ENCODE measurements at regions not wholly inside any gene's neighbourhood (a gene's known extent, or its start where the extent isn't known, plus 50 kb on each side); places are given as distances from the start of the nearest gene placed in this dataset.
A peak's percentile ranks its signal among the peaks of the same experiment; 100 is the strongest.

DNA sequence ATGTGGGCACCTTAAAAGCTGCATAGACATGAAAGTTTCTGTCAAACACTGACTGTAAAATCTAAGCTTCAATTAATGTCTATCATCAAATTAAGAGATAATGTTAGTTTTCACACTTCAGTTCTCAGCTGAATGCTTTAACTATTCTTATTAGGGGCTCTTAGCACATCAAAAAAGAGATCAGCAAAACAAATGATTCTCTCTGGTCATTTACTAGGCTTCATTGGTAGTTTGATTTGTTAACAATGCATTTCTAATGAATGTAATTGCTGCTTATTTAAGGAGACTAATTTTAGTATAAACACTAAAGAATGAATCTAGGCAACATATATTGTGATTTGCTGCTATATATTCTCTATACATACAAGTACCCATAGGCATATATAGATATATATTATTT is 1182.0 kb downstream of the MAT2B start:
- Mint-ChIP-seq H3K9me3 (peaks cover 0 to 12% (median 3%) of the 10 kb centered on the region in 9 donors), H3K27ac (no peak overlapping the region), H3K4me1 (no peaks in the 10 kb centered on the region), H3K36me3 (no peaks in the 10 kb centered on the region), H3K4me3 (no peak overlapping the region), H3K27me3 (peaks cover 0 to 3% (median 0%) of the 10 kb centered on the region in 5 donors)
- DNase-seq (no peak), ATAC-seq (no peak)
- POLR2A ChIA-PET: no interaction called here

DNA sequence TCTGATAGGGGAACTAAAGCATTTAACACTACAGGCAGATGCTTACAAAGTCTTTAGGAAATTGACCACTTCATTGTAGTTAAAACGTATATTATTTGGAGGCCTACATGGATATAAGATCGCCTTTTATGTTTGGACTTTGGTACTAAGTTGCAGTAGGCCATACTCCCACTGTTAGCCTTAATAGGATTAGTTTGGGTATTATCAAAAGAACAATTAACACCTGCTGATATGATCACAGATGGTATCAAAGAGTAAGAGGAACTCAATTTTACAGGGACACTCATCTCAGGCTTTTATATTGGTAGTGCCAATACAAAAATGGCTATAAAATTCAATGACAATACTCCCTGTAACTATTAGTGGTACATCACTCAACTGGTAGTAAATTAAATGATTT is 1183.0 kb downstream of the MAT2B start:
- ATAC-seq (no peak), DNase-seq (no peak)
- Mint-ChIP-seq H3K9me3 (peaks cover 0 to 13% (median 3%) of the 10 kb centered on the region in 9 donors), H3K36me3 (no peaks in the 10 kb centered on the region), H3K27me3 (peaks cover 0 to 3% (median 0%) of the 10 kb centered on the region in 5 donors), H3K4me1 (no peaks in the 10 kb centered on the region), H3K4me3 (no peak overlapping the region), H3K27ac (no peak overlapping the region)
- POLR2A ChIA-PET: no interaction called here

DNA sequence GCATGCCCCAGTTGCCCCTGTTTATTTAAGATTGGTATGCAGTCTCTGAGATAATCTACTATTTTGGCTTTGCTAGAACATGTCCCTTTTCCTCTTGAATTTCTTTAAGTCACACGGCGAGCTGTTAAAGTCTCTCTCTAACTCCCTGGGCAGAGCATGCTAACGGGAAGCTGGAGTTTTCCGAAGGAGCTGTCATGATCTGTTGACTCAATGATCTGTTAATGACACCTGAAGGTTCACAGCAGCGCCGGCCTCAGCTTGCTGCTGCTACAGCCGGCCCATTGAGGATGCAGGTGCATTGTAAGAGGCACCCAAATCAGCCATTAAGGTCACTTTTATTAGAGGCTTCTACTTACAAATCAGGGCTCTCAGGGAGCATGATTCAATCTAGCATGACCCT is 1203.4 kb downstream of the MAT2B start:
- ATAC-seq: no peak
- H3K9me3 Mint-ChIP-seq: peaks cover 0 to 9% (median 0%) of the 10 kb centered on the region in 9 donors
- POLR2A ChIA-PET: no interaction called here
- no peaks in the 10 kb centered on the region for H3K36me3 Mint-ChIP-seq
- H3K4me1 Mint-ChIP-seq: no peaks in the 10 kb centered on the region
- H3K27ac Mint-ChIP-seq: no peak overlapping the region
- no peak for DNase-seq
- no peaks in the 10 kb centered on the region for H3K27me3 Mint-ChIP-seq
- no peak overlapping the region for H3K4me3 Mint-ChIP-seq

DNA sequence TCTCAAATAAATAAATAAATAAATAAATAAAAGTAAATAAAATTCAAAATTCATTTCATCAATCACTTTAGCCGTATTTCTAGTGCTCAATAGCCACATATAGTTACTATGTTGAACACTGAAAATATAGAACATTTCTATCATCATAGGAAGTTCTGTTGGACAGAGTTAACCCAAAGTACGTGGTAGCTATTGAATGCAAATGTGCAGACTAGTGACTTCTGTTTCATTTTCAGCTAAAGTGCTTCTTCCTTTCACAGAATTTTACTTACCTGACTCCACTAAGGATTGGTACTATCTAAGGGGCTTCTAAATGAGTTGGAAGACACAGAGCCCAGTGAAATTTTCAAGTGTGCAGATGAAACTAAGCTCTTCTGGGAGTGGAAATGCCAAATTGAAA is 1208.3 kb downstream of the MAT2B start:
- Mint-ChIP-seq H3K4me1 (no peaks in the 10 kb centered on the region), H3K9me3 (peaks cover 0 to 12% (median 2%) of the 10 kb centered on the region in 9 donors), H3K27ac (no peak overlapping the region), H3K4me3 (no peak overlapping the region), H3K27me3 (no peaks in the 10 kb centered on the region), H3K36me3 (no peaks in the 10 kb centered on the region)
- DNase-seq (no peak), ATAC-seq (no peak)
- POLR2A ChIA-PET: no interaction called here

DNA sequence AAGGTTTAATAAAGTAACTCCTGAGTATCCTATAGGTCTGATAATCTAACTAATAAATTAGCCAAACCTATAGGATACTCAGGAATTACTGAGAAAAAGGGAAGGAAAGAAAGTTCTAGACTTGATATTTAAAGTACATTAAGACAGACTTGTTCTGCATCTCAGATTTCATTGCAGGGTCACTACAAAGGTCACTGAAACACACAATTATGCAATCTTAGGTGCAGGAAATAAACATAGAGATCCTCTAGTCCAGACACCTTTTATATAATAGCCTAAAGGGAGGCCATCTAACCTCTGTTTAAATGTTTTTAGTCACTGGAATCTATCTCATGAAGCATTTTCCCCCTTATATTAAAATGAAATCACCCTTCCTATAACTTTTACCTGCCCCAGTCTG is 1215.7 kb downstream of the MAT2B start:
- ATAC-seq: no peak
- Mint-ChIP-seq H3K36me3 (no peaks in the 10 kb centered on the region), H3K4me1 (no peaks in the 10 kb centered on the region), H3K9me3 (peaks cover 0 to 9% (median 2%) of the 10 kb centered on the region in 9 donors), H3K4me3 (no peak overlapping the region), H3K27me3 (no peaks in the 10 kb centered on the region), H3K27ac (no peak overlapping the region)
- POLR2A ChIA-PET: no interaction called here
- no peak for DNase-seq

DNA sequence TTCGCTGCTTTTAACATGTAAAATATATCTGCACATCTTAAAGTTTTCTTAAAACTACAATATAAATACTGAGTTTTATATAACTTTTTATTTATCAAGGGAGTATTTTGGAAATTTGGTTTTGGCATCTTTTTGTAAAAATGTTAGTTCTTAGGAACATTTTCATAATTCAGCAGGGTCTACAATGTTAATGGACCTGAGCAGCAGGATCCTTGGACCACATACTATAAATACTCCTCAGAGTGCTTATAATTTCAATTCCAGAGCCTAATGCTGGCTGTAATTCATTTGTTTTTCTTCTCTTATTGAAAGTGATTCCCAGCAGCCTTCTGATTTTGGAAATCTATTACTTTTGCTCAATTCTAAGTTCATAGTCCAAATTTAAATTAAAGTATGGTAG is 1216.2 kb downstream of the MAT2B start:
- DNase-seq (no peak), ATAC-seq (no peak)
- no peaks in the 10 kb centered on the region for H3K36me3 Mint-ChIP-seq
- no peak overlapping the region for H3K27ac Mint-ChIP-seq
- H3K27me3 Mint-ChIP-seq: no peaks in the 10 kb centered on the region
- H3K4me1 Mint-ChIP-seq: no peaks in the 10 kb centered on the region
- POLR2A ChIA-PET: no interaction called here
- H3K4me3 Mint-ChIP-seq: no peak overlapping the region
- peaks cover 0 to 9% (median 2%) of the 10 kb centered on the region in 9 donors for H3K9me3 Mint-ChIP-seq

DNA sequence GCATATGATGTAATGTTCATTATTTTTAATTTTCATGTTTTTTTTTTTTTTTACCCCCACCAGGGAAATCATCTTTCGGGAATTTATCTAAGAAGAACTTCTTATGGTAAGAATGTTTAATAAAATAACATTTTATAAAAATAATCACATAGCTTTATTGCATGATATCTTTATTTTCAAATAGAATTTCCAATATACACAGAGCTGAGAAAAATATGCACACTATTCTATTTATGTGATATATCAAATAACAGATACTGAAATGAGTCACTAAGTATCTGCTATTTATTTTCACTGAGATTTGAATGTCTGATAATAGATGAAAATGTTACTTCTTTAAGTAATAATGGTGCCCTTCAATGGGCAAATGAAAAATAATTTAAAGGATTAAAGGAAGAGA is 1217.3 kb downstream of the MAT2B start:
- POLR2A ChIA-PET: no interaction called here
- no peaks in the 10 kb centered on the region for H3K27me3 Mint-ChIP-seq
- no peaks in the 10 kb centered on the region for H3K4me1 Mint-ChIP-seq
- ATAC-seq (no peak), DNase-seq (no peak)
- H3K27ac Mint-ChIP-seq: no peak overlapping the region
- H3K9me3 Mint-ChIP-seq: peaks cover 0 to 9% (median 2%) of the 10 kb centered on the region in 9 donors
- no peak overlapping the region for H3K4me3 Mint-ChIP-seq
- no peaks in the 10 kb centered on the region for H3K36me3 Mint-ChIP-seq

DNA sequence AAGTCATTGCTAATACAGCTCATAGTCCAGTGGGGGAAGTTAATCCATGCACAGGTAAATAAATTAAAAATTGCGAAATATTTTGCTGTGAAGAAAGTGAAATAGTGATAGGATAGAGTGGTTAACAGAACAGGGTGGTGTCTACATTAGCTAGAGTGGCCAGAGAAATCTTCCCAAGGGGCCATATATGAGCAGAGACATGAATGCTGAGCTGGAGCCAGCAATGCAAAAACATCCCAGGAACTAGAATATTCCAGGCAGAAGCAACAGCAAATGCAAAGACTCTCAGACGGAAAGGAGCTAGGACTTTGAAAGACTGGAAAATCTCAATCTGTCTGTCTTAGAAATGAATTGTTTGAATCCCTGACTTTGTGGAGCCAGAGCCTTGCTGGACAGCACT is 1221.6 kb downstream of the MAT2B start:
- ATAC-seq: no peak

DNA sequence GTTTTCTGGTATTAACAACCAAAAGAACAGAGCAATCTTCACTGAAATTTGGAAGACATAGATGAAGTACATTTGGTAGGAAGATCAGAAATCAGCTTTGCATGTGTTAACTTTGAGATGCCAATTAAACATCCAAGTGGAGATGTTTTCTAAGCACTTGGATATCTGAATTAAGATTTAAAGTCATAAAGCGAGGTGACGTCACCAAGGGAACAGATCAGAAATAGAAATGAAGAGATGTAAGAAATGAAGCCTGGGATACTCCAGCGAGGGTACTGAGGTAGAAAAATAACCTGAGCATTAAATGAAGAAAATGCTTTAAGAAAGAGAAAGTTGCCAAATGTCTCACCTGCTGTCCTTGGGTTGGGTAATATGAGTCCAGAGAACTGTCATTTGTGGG is 1223.3 kb downstream of the MAT2B start:
- Mint-ChIP-seq H3K4me3 (no peak overlapping the region), H3K27me3 (no peaks in the 10 kb centered on the region), H3K27ac (no peak overlapping the region), H3K4me1 (no peaks in the 10 kb centered on the region), H3K36me3 (no peaks in the 10 kb centered on the region), H3K9me3 (peaks cover 0 to 5% (median 0%) of the 10 kb centered on the region in 9 donors)
- POLR2A ChIA-PET: no interaction called here
- ATAC-seq (no peak), DNase-seq (no peak)

More for the DNA sequence above, 1221.6 kb downstream of the MAT2B start:
- Mint-ChIP-seq H3K9me3 (peaks cover 0 to 5% (median 0%) of the 10 kb centered on the region in 9 donors), H3K27me3 (no peaks in the 10 kb centered on the region), H3K4me1 (no peaks in the 10 kb centered on the region), H3K27ac (no peak overlapping the region), H3K36me3 (no peaks in the 10 kb centered on the region), H3K4me3 (no peak overlapping the region)
- POLR2A ChIA-PET: no interaction called here
- no peak for DNase-seq

DNA sequence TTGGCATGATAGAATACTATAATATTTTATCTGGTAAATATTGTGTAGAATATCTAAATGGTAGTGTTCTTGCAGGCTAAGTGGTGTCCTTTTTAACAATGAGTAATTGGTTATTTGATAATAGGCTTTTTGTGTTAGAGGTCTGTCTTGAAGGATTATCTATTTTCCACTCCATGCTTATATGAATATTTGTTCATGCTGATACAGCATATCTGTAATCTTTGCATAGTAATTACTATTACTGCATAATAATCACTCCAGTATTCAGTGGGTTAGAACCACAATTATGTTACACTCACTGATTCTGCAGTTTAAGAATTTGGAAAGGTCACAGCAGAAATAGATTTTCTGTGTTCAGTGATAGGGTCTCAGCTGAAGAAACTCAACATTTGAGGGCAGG is 1229.9 kb downstream of the MAT2B start:
- H3K4me3 Mint-ChIP-seq: no peak overlapping the region
- H3K4me1 Mint-ChIP-seq: no peaks in the 10 kb centered on the region
- H3K27ac Mint-ChIP-seq: no peak overlapping the region
- no peaks in the 10 kb centered on the region for H3K36me3 Mint-ChIP-seq
- DNase-seq (no peak), ATAC-seq (no peak)
- H3K9me3 Mint-ChIP-seq: peaks cover 0 to 16% (median 2%) of the 10 kb centered on the region in 9 donors
- no peaks in the 10 kb centered on the region for H3K27me3 Mint-ChIP-seq
- POLR2A ChIA-PET: no interaction called here

DNA sequence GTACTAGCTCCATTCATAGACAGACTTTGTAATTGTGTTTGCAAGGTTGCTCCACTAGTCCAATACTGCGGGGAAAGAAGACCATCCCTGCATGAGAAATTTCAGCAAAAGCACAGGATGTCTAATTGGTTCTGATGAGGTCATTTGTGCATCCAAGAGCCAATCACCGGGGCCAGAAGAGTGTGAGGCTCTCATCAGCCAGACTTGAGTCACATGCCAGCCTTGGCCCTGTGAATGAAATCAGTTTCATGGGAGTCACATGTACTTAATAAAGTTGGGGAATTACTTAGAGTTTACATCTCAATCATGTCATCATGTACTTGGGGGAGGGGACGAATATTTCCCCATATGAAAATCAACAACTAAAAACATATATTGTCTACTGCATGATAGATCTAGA is 1236.0 kb downstream of the MAT2B start:
- Mint-ChIP-seq H3K9me3 (peaks cover 0 to 18% (median 2%) of the 10 kb centered on the region in 9 donors), H3K36me3 (no peaks in the 10 kb centered on the region), H3K4me3 (peak overlapping the region in 1 of 10 donors; percentile 34), H3K27ac (no peak overlapping the region), H3K4me1 (peaks cover 3 to 14% (median 6%) of the 10 kb centered on the region in 4 donors), H3K27me3 (no peaks in the 10 kb centered on the region)
- POLR2A ChIA-PET: no interaction called here
- DNase-seq (no peak), ATAC-seq (no peak)

DNA sequence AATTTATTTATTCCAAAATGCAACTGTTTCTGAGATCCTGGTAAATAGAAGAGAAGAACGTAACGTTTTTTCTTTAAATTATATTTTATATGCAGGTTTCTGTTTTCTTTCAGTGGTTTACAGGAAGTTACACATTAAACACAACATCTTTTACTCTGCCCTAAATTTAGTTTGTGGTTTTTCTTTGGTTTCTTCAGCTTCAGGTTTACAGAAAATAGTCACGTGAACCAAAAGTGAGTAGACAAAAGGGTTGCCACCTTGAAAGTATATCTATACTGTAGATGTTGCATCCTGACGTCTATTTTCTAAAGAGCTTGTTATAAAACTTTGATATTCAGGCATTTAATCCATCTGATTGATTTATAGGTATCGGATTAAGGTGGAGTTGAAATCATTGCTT is 1236.6 kb downstream of the MAT2B start:
- Mint-ChIP-seq H3K4me3 (no peak overlapping the region), H3K27ac (peak overlapping the region in 2 of 10 donors; percentile 10 to 43)
- no peak for DNase-seq

DNA sequence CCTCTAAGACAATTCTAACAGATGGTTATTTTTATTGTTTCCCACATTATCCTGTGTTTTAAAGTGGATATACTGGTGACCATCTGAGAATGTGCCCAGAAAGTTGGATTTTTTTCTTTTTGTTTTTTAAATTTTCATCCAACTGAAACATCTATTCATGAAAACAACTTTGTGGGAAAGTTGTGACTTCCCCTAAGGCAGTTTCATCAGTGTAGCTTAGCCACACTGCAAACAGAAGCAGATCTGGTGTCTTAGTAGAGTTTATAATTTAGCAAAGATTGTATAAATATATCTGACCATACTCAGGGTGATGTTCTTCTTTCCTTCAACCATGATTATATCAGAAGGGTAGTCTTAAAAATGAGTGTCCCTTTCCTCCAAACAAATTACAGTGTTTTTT is 1241.3 kb downstream of the MAT2B start:
- no peak for DNase-seq
- H3K4me3 Mint-ChIP-seq: no peak overlapping the region
- no peak for ATAC-seq
- POLR2A ChIA-PET: no interaction called here
- H3K27ac Mint-ChIP-seq: no peak overlapping the region
- H3K9me3 Mint-ChIP-seq: peaks cover 0 to 9% (median 0%) of the 10 kb centered on the region in 9 donors
- no peaks in the 10 kb centered on the region for H3K36me3 Mint-ChIP-seq
- peaks cover 3 to 10% (median 6%) of the 10 kb centered on the region in 4 donors for H3K4me1 Mint-ChIP-seq
- no peaks in the 10 kb centered on the region for H3K27me3 Mint-ChIP-seq

More for the DNA sequence above, 1236.6 kb downstream of the MAT2B start:
- Mint-ChIP-seq H3K27me3 (no peaks in the 10 kb centered on the region), H3K9me3 (peaks cover 0 to 18% (median 2%) of the 10 kb centered on the region in 9 donors), H3K4me1 (peaks cover 3 to 14% (median 6%) of the 10 kb centered on the region in 4 donors), H3K36me3 (no peaks in the 10 kb centered on the region)
- POLR2A ChIA-PET: no interaction called here
- no peak for ATAC-seq

DNA sequence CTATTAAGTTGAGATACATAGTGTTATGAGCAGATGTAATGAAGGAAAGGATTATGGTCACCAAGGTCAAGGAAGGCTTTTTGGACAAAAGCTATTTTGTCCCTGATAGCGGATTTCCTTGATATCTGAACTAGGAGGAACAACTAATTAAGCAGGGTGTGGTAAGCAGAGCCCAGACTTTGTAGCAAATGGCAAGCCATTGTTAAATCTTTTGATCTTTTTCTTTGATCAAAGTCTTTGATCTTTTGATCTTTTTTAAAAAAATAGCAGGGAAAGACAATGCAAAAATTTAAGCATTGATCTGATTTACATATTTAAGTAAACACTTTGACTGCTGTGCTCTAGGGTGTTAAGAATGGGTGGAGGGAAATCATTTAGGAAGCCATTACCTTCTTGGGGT is 1242.0 kb downstream of the MAT2B start:
- Mint-ChIP-seq H3K27me3 (no peaks in the 10 kb centered on the region), H3K4me1 (peaks cover 0 to 6% (median 2%) of the 10 kb centered on the region in 4 donors), H3K9me3 (peaks cover 0 to 3% (median 0%) of the 10 kb centered on the region in 9 donors), H3K4me3 (no peak overlapping the region), H3K27ac (no peak overlapping the region), H3K36me3 (no peaks in the 10 kb centered on the region)
- ATAC-seq (no peak), DNase-seq (no peak)
- POLR2A ChIA-PET: no interaction called here
